ENCODE measurements at regions not wholly inside any gene's neighbourhood (a gene's known extent, or its start where the extent isn't known, plus 50 kb on each side); places are given as distances from the start of the nearest gene placed in this dataset.

DNA sequence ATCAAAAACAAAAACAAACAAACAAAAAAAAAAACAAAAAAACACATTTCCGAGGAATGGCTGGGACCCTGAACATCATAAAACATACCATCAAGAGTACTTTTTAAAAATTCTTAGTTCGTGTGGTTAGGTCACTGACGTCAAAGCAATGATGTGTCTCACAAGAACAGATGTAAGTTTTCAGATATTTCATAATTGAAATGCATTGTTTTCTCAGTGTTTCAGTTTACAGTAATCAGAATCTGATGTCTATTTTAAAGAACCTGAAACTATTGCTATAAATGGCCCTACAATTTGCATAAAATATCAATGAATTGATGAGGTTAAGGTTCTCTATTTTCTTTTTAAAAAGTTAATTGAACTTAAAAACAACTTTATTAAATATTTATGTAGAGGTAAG lies 103.7 kb upstream of the HGF start:
- Histone ChIP-seq H3K9me3 (ENCODE audit: insufficient read depth, low read length, severe bottlenecking) (no peaks in the 10 kb centered on the region), H3K27me3 (ENCODE audit: insufficient read depth, low read length, poor library complexity) (no peaks in the 10 kb centered on the region), H2AFZ (ENCODE audit: low read depth, low read length) (no peak overlapping the region), H3K4me2 (ENCODE audit: insufficient read depth, low read length) (no peak overlapping the region), H3K9ac (ENCODE audit: low read depth, low read length) (no peak overlapping the region), H3K36me3 (ENCODE audit: insufficient read depth, low read length) (no peaks in the 10 kb centered on the region), H4K20me1 (ENCODE audit: insufficient read depth, low read length) (no peaks in the 10 kb centered on the region), H3K4me1 (ENCODE audit: insufficient read depth, low read length) (no peaks in the 10 kb centered on the region), H3K79me2 (ENCODE audit: insufficient read depth, low read length) (no peaks in the 10 kb centered on the region), H3K27ac (ENCODE audit: low read length) (no peak overlapping the region), H3K4me3 (ENCODE audit: low read depth in 1 of 2, low read length in 2 of 2) (no peak overlapping the region)
- ATAC-seq (ENCODE audit: insufficient read depth, low read depth) (no peak), DNase-seq (no peak)
- TF ChIP-seq, protein P1, sequence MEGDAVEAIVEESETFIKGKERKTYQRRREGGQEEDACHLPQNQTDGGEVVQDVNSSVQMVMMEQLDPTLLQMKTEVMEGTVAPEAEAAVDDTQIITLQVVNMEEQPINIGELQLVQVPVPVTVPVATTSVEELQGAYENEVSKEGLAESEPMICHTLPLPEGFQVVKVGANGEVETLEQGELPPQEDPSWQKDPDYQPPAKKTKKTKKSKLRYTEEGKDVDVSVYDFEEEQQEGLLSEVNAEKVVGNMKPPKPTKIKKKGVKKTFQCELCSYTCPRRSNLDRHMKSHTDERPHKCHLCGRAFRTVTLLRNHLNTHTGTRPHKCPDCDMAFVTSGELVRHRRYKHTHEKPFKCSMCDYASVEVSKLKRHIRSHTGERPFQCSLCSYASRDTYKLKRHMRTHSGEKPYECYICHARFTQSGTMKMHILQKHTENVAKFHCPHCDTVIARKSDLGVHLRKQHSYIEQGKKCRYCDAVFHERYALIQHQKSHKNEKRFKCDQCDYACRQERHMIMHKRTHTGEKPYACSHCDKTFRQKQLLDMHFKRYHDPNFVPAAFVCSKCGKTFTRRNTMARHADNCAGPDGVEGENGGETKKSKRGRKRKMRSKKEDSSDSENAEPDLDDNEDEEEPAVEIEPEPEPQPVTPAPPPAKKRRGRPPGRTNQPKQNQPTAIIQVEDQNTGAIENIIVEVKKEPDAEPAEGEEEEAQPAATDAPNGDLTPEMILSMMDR (IDR thresholded peaks at IDR 0.05; ENCODE audit: borderline replicate concordance, extremely low read depth, low read length, poor library complexity, severe bottlenecking), result no peak
- no peak for TF ChIP-seq EZH2 (IDR thresholded peaks at IDR 0.05; ENCODE audit: borderline replicate concordance, low read depth, low read length, severe bottlenecking)

DNA sequence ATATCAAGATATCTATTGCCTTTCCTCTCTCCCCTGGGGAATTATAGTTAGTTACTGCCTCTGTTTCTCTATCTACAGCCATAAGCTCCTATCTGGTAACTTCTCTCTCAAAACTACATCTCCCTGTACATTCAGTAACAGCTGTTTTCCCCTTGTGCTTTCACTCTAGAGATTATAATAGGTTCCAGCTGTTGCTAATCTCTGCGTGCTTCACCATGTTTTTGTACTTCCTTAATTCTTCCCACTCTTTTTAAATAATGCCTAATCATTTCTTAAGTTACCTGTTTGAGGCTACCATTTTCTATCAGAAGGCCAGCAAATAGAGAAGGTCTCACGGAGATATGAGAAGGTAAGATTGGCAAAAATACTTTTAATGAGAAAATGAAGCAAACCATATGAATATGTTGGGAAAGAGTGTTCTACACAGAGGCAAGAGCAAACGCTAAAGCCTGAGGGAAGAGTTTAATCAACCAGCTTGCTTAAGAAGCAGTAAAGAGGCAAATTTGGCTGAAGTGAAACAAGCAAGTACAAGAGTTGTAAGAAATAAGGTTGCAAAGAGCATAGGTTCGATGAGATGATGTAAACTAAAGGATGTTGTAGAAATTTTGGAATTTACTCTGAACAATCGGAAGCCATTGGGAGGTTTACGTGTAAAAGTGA lies 101.9 kb upstream of the HGF start:
- Histone ChIP-seq H3K36me3 (ENCODE audit: insufficient read depth, low read length) (no peaks in the 10 kb centered on the region), H3K27me3 (ENCODE audit: insufficient read depth, low read length, poor library complexity) (no peaks in the 10 kb centered on the region), H3K4me3 (ENCODE audit: low read depth in 1 of 2, low read length in 2 of 2) (no peak overlapping the region), H3K4me2 (ENCODE audit: insufficient read depth, low read length) (no peak overlapping the region), H4K20me1 (ENCODE audit: insufficient read depth, low read length) (no peaks in the 10 kb centered on the region), H2AFZ (ENCODE audit: low read depth, low read length) (no peak overlapping the region), H3K9me3 (ENCODE audit: insufficient read depth, low read length, severe bottlenecking) (no peaks in the 10 kb centered on the region), H3K9ac (ENCODE audit: low read depth, low read length) (no peak overlapping the region), H3K27ac (ENCODE audit: low read length) (no peak overlapping the region; the same call in 1 of the 2 replicates), H3K4me1 (ENCODE audit: insufficient read depth, low read length) (no peaks in the 10 kb centered on the region), H3K79me2 (ENCODE audit: insufficient read depth, low read length) (no peaks in the 10 kb centered on the region)
- no peak for TF ChIP-seq EZH2 (IDR thresholded peaks at IDR 0.05; ENCODE audit: borderline replicate concordance, low read depth, low read length, severe bottlenecking)
- TF ChIP-seq, protein P1 (IDR thresholded peaks at IDR 0.05; ENCODE audit: borderline replicate concordance, extremely low read depth, low read length, poor library complexity, severe bottlenecking), result no peak
- ATAC-seq (ENCODE audit: insufficient read depth, low read depth), result no peak
- DNase-seq, result no peak

DNA sequence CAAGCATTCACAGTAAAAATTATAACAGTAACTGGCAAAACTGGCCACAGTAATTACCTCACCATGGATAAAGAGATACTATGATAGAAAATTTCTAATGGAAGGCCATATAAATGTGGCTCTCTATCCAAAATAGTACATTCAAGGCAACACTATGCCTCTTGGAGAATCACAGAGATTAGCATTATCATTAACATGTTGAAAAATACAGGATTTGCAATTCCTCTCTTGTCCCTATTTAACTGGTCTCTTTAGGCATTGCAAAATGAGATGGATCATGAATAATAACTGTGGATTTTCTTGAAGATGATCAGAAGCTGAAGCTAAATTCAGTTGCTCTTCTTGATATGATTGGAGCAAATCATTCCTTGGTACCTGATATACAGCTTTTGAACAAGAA lies 100.8 kb upstream of the HGF start:
- ATAC-seq (ENCODE audit: insufficient read depth, low read depth) (no peak), DNase-seq (no peak)
- Histone ChIP-seq H3K9me3 (ENCODE audit: insufficient read depth, low read length, severe bottlenecking) (no peaks in the 10 kb centered on the region), H2AFZ (ENCODE audit: low read depth, low read length) (no peak overlapping the region), H3K36me3 (ENCODE audit: insufficient read depth, low read length) (no peaks in the 10 kb centered on the region), H3K4me2 (ENCODE audit: insufficient read depth, low read length) (no peak overlapping the region), H3K4me3 (ENCODE audit: low read depth in 1 of 2, low read length in 2 of 2) (no peak overlapping the region), H3K79me2 (ENCODE audit: insufficient read depth, low read length) (no peaks in the 10 kb centered on the region), H3K27me3 (ENCODE audit: insufficient read depth, low read length, poor library complexity) (no peaks in the 10 kb centered on the region), H3K9ac (ENCODE audit: low read depth, low read length) (no peak overlapping the region), H3K4me1 (ENCODE audit: insufficient read depth, low read length) (no peaks in the 10 kb centered on the region), H3K27ac (ENCODE audit: low read length) (no peak overlapping the region), H4K20me1 (ENCODE audit: insufficient read depth, low read length) (no peaks in the 10 kb centered on the region)
- TF ChIP-seq, protein P1 (IDR thresholded peaks at IDR 0.05; ENCODE audit: borderline replicate concordance, extremely low read depth, low read length, poor library complexity, severe bottlenecking), result no peak
- no peak for TF ChIP-seq EZH2 (IDR thresholded peaks at IDR 0.05; ENCODE audit: borderline replicate concordance, low read depth, low read length, severe bottlenecking)
